Spleen (tissue), 11 donors: ENCODE measurements at regions not wholly inside any gene's neighbourhood (a gene's known extent, or its start where the extent isn't known, plus 50 kb on each side); places are given as distances from the start of the nearest gene placed in this dataset.

Experiments
- DNase-seq: peaks from one replicate; pipeline ENCODE4 v3.0.0-alpha.2; 2020
- H3K27ac ChIP-seq, 8 donors: fragments of 200-600 bp; sonication (generic) in 7 of 8; 1 replicate in 4 of 8; 2 replicates in 4 of 8; pipeline versions ENCODE4 v1.5.0 to v1.8.0; 2016 to 2021; ENCODE audit warnings: inconsistent platforms in 4 of 8, mild to moderate bottlenecking in 4 of 8, moderate library complexity in 1 of 8
- H3K27me3 ChIP-seq, 7 donors: fragments of 200-600 bp; sonication (generic) in 6 of 7; replicated peaks in 1 of 7; 1 replicate in 4 of 7; 2 replicates in 3 of 7; pipeline versions ENCODE4 v1.5.0 to v1.8.0; 2016 to 2021; ENCODE audit warnings: inconsistent platforms in 3 of 7, mild to moderate bottlenecking in 1 of 7
- H3K36me3 ChIP-seq, 6 donors: fragments of 200-600 bp; sonication (generic) in 5 of 6; 1 replicate in 4 of 6; 2 replicates in 2 of 6; pipeline versions ENCODE4 v1.5.0 to v1.8.0; 2016 to 2021; ENCODE audit warnings: inconsistent platforms in 2 of 6
- H3K4me1 ChIP-seq, 6 donors: fragments of 200-600 bp; sonication (generic) in 5 of 6; 1 replicate in 3 of 6; 2 replicates in 3 of 6; pipeline versions ENCODE4 v1.5.0 to v1.8.0; 2016 to 2021; ENCODE audit warnings: inconsistent platforms in 3 of 6
- H3K4me3 ChIP-seq, 8 donors: fragments of 200-600 bp; sonication (generic) in 7 of 8; 1 replicate in 4 of 8; 2 replicates in 4 of 8; pipeline versions ENCODE4 v1.5.0 to v1.8.0; 2016 to 2021; ENCODE audit warnings: inconsistent platforms in 4 of 8, mild to moderate bottlenecking in 4 of 8, moderate library complexity in 2 of 8
- H3K9me3 ChIP-seq, 8 donors: fragments of 200-600 bp; sonication (generic) in 7 of 8; 1 replicate in 4 of 8; 2 replicates in 4 of 8; pipeline versions ENCODE4 v1.5.0 to v1.8.0; 2016 to 2021; ENCODE audit warnings: inconsistent platforms in 4 of 8
- POLR2A ChIP-seq, 3 donors: fragments of 450-650 bp; IDR thresholded peaks; one replicate each; pipeline ENCODE4 v1.5.1; 2017; ENCODE audit warnings: antibody characterized with exemption in 3 of 3, mild to moderate bottlenecking in 1 of 3
- POLR2AphosphoS5 ChIP-seq, 3 donors: sonication (generic); formaldehyde crosslinking; IDR thresholded peaks; one replicate each; pipeline ENCODE4 v1.5.1; 2017; ENCODE audit warnings: antibody characterized with exemption in 3 of 3
- WGBS, 5 donors: extraction: QIAGEN DNeasy Blood & Tissue Kit in 3 of 5; methylation state at CpG; one replicate each; pipeline versions ENCODE4 v1.1.5 to v1.1.7; 2013 to 2018; 5-methylcytosine and 5-hydroxymethylcytosine counted together
- intact Hi-C: fragments of 100-400 bp; cut with DNase I; formaldehyde crosslinking; loops from one replicate; pipeline ENCODE4 v1.15.0; 2023; ENCODE audit warnings: low total_unique reads
- TF ChIP-seq, protein P1 (sequence below), 11 experiments: fragments of 200-600 bp in 7 of 11; fragments of 450-650 bp in 4 of 11; sonication (generic) in 4 of 11; IDR thresholded peaks in 8 of 11; conservative IDR thresholded peaks in 3 of 11; 1 replicate in 7 of 11; 2 replicates in 4 of 11; pipeline versions ENCODE4 v1.4.0 to v1.8.0; 2016 to 2021; ENCODE audit warnings: antibody characterized with exemption in 11 of 11, inconsistent platforms in 4 of 11, mild to moderate bottlenecking in 1 of 11
- donor health status: healthy with polysubstance abuse.
- donor health status: DM: no; HTN: no; CAD: no; lungs with moderate emphysema.
- donor health status: DM: no; HTN: no; CAD: no.
- donor health status: Bipolar disorder and iron deficiency.
- donor health status: healthy.
- donor health status: DM: no; HTN: no; CAD: no.
- donor health status: DM: yes; HTN: yes; CAD: no.

DNA sequence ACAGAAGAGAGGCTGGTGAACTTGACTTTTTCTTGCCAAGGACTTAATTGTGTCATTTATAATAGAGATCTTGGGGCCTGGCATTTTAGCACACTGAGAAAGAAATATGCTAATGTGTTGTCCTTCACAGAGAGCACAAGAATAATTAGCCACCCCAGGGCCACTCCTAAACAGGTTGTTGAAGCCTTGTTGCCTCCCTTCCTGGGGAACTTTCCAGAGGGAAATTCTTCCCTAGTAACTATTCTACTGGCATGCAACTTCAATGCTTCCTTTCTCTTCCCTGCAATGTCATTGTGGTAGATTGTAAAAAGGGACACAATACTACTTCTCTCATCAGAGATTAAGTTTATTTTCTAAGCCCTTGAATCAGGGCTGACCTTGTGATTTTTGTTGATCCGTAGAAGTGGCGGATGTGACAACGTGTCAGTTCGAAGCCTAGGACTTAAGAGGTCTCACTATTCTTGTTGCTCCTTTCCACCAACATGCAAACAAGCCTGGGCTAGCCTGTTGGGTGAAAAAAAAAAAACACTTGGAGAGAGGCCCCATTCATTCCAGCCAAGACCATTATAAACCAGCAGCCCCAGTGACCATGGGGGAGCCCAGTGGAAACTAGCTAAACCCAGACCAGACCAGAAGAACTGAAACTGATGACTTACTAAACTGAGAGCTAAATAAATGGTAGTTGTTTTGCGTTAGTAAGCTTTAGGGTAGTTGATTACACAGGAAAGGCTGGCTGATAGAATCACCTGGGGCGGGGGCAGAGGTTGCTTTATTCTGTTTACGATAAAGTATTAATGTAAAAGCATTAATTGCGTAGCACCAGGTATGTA, 287.2 kb downstream of the SHQ1 start:
- intact Hi-C loops: no loop called here
- DNase-seq: no peak
- peak overlapping the region in 7 of 8 donors; percentile 30 to 74 (median 61) for H3K27ac ChIP-seq
- H3K27me3 ChIP-seq: no peaks in the 10 kb centered on the region
- H3K9me3 ChIP-seq: peaks cover 0 to 26% (median 7%) of the 10 kb centered on the region in 8 donors
- no peak overlapping the region for H3K4me3 ChIP-seq
- peaks cover 0 to 35% (median 3%) of the 10 kb centered on the region in 6 donors for H3K4me1 ChIP-seq
- no peaks in the 10 kb centered on the region for H3K36me3 ChIP-seq
- TF ChIP-seq, protein P1, sequence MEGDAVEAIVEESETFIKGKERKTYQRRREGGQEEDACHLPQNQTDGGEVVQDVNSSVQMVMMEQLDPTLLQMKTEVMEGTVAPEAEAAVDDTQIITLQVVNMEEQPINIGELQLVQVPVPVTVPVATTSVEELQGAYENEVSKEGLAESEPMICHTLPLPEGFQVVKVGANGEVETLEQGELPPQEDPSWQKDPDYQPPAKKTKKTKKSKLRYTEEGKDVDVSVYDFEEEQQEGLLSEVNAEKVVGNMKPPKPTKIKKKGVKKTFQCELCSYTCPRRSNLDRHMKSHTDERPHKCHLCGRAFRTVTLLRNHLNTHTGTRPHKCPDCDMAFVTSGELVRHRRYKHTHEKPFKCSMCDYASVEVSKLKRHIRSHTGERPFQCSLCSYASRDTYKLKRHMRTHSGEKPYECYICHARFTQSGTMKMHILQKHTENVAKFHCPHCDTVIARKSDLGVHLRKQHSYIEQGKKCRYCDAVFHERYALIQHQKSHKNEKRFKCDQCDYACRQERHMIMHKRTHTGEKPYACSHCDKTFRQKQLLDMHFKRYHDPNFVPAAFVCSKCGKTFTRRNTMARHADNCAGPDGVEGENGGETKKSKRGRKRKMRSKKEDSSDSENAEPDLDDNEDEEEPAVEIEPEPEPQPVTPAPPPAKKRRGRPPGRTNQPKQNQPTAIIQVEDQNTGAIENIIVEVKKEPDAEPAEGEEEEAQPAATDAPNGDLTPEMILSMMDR (IDR thresholded peaks at IDR 0.05 in 8 of 11, conservative IDR thresholded peaks at IDR 0.05 in 3 of 11): no peak
- no peak for TF ChIP-seq POLR2A (IDR thresholded peaks at IDR 0.05)
- peak in 1 of 3 donors; percentile 11 for TF ChIP-seq POLR2AphosphoS5 (IDR thresholded peaks at IDR 0.05)
- 74 to 87% (median 84%) methylated on average over 8 of the region's 8 CpGs for WGBS, 5 donors

DNA sequence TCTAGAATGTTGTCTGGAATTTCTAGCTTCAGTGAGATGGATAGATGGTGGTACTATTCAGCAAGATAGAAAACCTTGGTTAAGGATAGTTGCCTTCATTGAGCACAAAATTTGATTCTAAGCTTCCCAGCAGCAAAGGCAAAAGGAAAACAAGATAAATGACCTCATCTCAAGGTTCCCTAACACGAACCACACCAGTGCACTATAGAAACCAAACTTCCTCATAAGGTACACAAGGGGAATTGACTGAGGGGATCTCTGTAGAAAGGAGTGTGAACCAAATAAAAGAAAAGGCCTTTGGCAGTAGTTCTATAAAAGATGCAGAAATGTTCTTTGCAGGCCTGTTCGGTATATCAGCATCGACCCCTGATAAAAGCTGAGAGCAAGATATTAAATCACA, 288.9 kb downstream of the SHQ1 start:
- Histone ChIP-seq H3K36me3 (no peaks in the 10 kb centered on the region), H3K27ac (peak overlapping the region in 7 of 8 donors; percentile 17 to 92 (median 41)), H3K4me1 (peaks cover 0 to 35% (median 3%) of the 10 kb centered on the region in 6 donors), H3K9me3 (peaks cover 0 to 26% (median 7%) of the 10 kb centered on the region in 8 donors), H3K27me3 (no peaks in the 10 kb centered on the region), H3K4me3 (peak overlapping the region in 1 of 8 donors; percentile 42)
- no peak for DNase-seq
- TF ChIP-seq, protein P1 (IDR thresholded peaks at IDR 0.05 in 8 of 11, conservative IDR thresholded peaks at IDR 0.05 in 3 of 11): no peak
- TF ChIP-seq POLR2A (IDR thresholded peaks at IDR 0.05) (no peak), POLR2AphosphoS5 (IDR thresholded peaks at IDR 0.05) (no peak)
- intact Hi-C loops: no loop called here
- 66 to 74% (median 68%) methylated on average over 3 of the region's 3 CpGs for WGBS, 5 donors

DNA sequence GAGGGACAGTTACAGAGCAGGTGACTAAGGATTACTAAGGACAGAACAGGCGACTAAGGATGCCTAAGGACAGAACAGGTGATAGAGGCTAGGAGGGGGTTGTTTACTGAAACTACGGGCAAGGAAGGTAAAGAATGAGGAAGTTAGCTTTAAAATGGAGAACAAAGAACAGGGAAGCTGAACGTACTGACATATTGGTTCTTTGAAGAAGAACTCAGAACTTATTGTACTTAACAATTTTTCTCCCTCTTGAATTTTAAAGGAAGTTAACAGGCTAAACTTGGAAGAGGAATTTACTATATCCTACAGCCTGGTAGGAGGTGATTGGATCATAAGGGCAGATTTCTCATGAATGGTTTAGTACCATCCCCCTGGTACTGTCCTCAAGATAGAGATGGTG, 290.2 kb downstream of the SHQ1 start:
- DNase-seq: no peak
- Histone ChIP-seq H3K9me3 (peaks cover 0 to 26% (median 7%) of the 10 kb centered on the region in 8 donors), H3K36me3 (no peaks in the 10 kb centered on the region), H3K4me3 (peak overlapping the region in 1 of 8 donors; percentile 42), H3K27ac (peak overlapping the region in 7 of 8 donors; percentile 21 to 92 (median 76)), H3K27me3 (no peaks in the 10 kb centered on the region), H3K4me1 (peaks cover 0 to 35% (median 3%) of the 10 kb centered on the region in 6 donors)
- 41 to 63% (median 57%) methylated on average over 3 of the region's 3 CpGs for WGBS, 5 donors
- TF ChIP-seq, protein P1 (IDR thresholded peaks at IDR 0.05 in 8 of 11, conservative IDR thresholded peaks at IDR 0.05 in 3 of 11): no peak
- TF ChIP-seq POLR2AphosphoS5 (IDR thresholded peaks at IDR 0.05) (no peak), POLR2A (IDR thresholded peaks at IDR 0.05) (no peak)
- intact Hi-C loops: no loop called here

DNA sequence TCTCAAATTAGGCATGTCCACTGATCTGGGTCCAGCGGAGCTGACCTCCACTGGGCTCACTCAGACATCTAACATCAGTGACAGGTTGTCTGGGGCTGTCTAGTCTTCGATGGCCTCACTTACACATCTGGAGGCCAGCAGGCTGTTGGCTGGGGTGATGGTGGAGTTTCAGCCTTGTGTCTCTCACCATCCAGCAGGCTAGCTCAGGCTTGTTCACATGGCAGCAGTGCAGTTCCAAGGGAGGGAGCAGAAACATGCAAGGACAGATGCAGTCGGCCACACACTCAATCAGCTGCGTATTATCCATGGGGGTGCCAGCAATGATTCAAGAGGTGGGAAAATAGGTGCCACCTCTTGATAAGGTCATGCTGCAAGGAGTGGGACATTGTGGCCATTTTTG, 292.5 kb downstream of the SHQ1 start:
- Histone ChIP-seq H3K27me3 (no peaks in the 10 kb centered on the region), H3K27ac (no peak overlapping the region), H3K9me3 (peaks cover 0 to 12% (median 0%) of the 10 kb centered on the region in 8 donors), H3K4me1 (peaks cover 0 to 31% (median 3%) of the 10 kb centered on the region in 6 donors), H3K4me3 (no peak overlapping the region), H3K36me3 (no peaks in the 10 kb centered on the region)
- 87 to 98% (median 95%) methylated on average over 4 of the region's 4 CpGs for WGBS, 5 donors
- no peak for TF ChIP-seq POLR2A (IDR thresholded peaks at IDR 0.05)
- TF ChIP-seq, protein P1 (IDR thresholded peaks at IDR 0.05 in 8 of 11, conservative IDR thresholded peaks at IDR 0.05 in 3 of 11): no peak
- no peak for TF ChIP-seq POLR2AphosphoS5 (IDR thresholded peaks at IDR 0.05)
- intact Hi-C loops: no loop called here
- DNase-seq: no peak
